ENCODE measurements at regions not wholly inside any gene's neighbourhood (a gene's known extent, or its start where the extent isn't known, plus 50 kb on each side); places are given as distances from the start of the nearest gene placed in this dataset.

GRCh38 chr5:124262991-124263571, 483.4 kb downstream of the ZNF608 start:
- Histone ChIP-seq H3K4me1 (replicated peaks in 1 of 2; ENCODE audit: control insufficient read depth in 2 of 2, insufficient read depth in 2 of 2, low read length in 2 of 2) (no peaks in the 10 kb centered on the region), H3K9me1 (ENCODE audit: control insufficient read depth, insufficient read depth, low read length) (no peaks in the 10 kb centered on the region), H4K20me1 (replicated peaks; ENCODE audit: control insufficient read depth, insufficient read depth, low read length) (no peaks in the 10 kb centered on the region), H3K27ac (ENCODE audit: extremely low read depth, low read depth, low read length) (no peak overlapping the region), H3K4me2 (ENCODE audit: insufficient read depth, low read length) (no peak overlapping the region), H3K4me3 (no peak overlapping the region), H3K9ac (ENCODE audit: insufficient read depth in 1 of 2, low read depth in 2 of 2, low read length in 2 of 2) (no peak overlapping the region), H3K79me2 (ENCODE audit: control insufficient read depth, insufficient read depth, low read length) (no peaks in the 10 kb centered on the region), H3K36me3 (ENCODE audit: control insufficient read depth, insufficient read depth, low read length) (no peaks in the 10 kb centered on the region), H3K27me3 (ENCODE audit: control insufficient read depth in 2 of 2, insufficient read depth in 2 of 2, low read length in 2 of 2) (no peaks in the 10 kb centered on the region), H3K9me3 (replicated peaks; ENCODE audit: control insufficient read depth, insufficient read depth, low read depth, low read length) (no peaks in the 10 kb centered on the region), H2AFZ (ENCODE audit: low read depth, low read length) (no peak overlapping the region)
- CTCF ChIA-PET (ENCODE audit: low intra/inter-chr PET ratio) = no interaction called here
- no TSS peak for BruUV-seq (replicated peaks)
- FAIRE-seq = no peak
- POLR2A ChIA-PET = no interaction called here
- no peak for ATAC-seq
- in situ Hi-C loops (cut with MboI) = no loop called here
- no peak for DNase-seq (ENCODE audit: extremely low read depth in 1 of 4, low spot score in 3 of 4)
- intact Hi-C loops (cut with micrococcal nuclease) = no loop called here
- TF ChIP-seq HES1 (IDR thresholded peaks at IDR 0.05; ENCODE audit: low read depth) = no peak
- TF ChIP-seq ZNF830 (CRISPR knock-in tag; IDR thresholded peaks at IDR 0.05) = no peak
- no peak for TF ChIP-seq KLF16 (IDR thresholded peaks at IDR 0.05)
- no peak for TF ChIP-seq BRF1 (IDR thresholded peaks at IDR 0.05; ENCODE audit: borderline replicate concordance, extremely low read depth, insufficient read length)
- TF ChIP-seq ZNF507 (tag; conservative IDR thresholded peaks at IDR 0.05) = no peak
- TF ChIP-seq ZNF79 (CRISPR knock-in tag; IDR thresholded peaks at IDR 0.05; ENCODE audit: low read depth) = no peak
- no peak for TF ChIP-seq ZBTB8A (IDR thresholded peaks at IDR 0.05; ENCODE audit: partially characterized antibody)
- TF ChIP-seq FOXP1 (CRISPR knock-in tag; IDR thresholded peaks at IDR 0.05) = no peak
- no peak for TF ChIP-seq RBM25 (IDR thresholded peaks at IDR 0.05; ENCODE audit: low read depth, low read length, severe bottlenecking)
- no peak for TF ChIP-seq GTF3C2 (IDR thresholded peaks at IDR 0.05; ENCODE audit: borderline replicate concordance, extremely low read depth, insufficient read length)
- 0% methylated on average over 1 of the region's 1 CpG for WGBS (ENCODE audit: insufficient coverage, low coverage, missing lambda C conversion rate)

Measured in K562 (cell line).